Activated CD4-positive, alpha-beta T cell treated with anti-CD3 and anti-CD28 coated beads, Interleukin-2, amount 10 ng/mL, durations not matched to agents 24 days and 14 days (primary cell): ENCODE measurements at regions not wholly inside any gene's neighbourhood (a gene's known extent, or its start where the extent isn't known, plus 50 kb on each side); places are given as distances from the start of the nearest gene placed in this dataset.

ENCODE experiments used
- DNase-seq: peaks from one replicate; pipeline ENCODE4 v3.0.0; 2022
- H3K27ac Mint-ChIP-seq: one replicate; pipeline ENCODE4 v1.8.0; 2022; ENCODE audit warnings: mild to moderate bottlenecking, mixed read lengths
- H3K27me3 Mint-ChIP-seq: one replicate; pipeline ENCODE4 v1.8.0; 2022; ENCODE audit warnings: mixed read lengths
- H3K36me3 Mint-ChIP-seq: one replicate; pipeline ENCODE4 v1.8.0; 2022; ENCODE audit warnings: low read depth, mild to moderate bottlenecking, mixed read lengths
- H3K4me1 Mint-ChIP-seq: one replicate; pipeline ENCODE4 v1.8.0; 2021; ENCODE audit warnings: mixed read lengths
- H3K4me3 Mint-ChIP-seq: one replicate; pipeline ENCODE4 v1.8.0; 2022; ENCODE audit warnings: mild to moderate bottlenecking, moderate library complexity, mixed read lengths
- H3K9me3 Mint-ChIP-seq: one replicate; pipeline ENCODE4 v1.8.0; 2021; ENCODE audit warnings: mixed read lengths
- intact Hi-C: fragments of 100-400 bp; cut with micrococcal nuclease; formaldehyde crosslinking; loops from one replicate; pipeline ENCODE4 v1.15.1; 2023

DNA sequence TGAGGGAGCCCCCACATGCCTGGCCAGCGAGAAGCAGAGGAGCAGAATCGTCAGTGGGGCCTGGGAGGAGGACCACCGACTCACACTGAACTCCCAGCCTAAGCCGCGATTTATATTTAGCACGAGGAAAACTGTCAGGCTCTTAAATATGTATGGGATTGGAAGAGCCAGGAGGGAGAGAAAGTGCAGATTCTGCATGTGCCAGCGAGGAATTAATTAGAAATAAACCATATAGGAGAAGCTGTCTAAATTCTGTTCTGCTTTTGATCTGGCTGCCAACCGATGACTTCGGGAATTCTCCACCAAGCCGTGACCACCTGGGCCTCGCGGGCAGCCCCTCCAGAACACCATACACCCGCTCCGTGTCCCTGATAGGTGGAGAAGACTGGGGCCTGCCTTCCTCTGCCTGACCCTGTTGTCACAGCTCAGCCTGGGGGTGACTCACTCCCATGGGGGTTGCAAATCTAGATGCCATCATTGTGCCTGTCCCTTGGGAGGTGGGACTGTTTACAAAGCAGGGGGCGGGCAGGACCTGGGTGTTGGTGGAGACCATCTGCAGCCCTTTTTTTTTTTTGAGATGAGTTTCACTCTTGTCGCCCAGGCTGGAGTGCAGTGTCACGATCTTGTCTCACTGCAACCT is 91.1 kb upstream of the PMEPA1 start:
- intact Hi-C loops, result no loop called here
- Mint-ChIP-seq H3K36me3 (no peaks in the 10 kb centered on the region), H3K27me3 (peaks cover 4% of the 10 kb centered on the region), H3K9me3 (no peaks in the 10 kb centered on the region), H3K27ac (no peak overlapping the region), H3K4me3 (no peak overlapping the region), H3K4me1 (no peaks in the 10 kb centered on the region)
- no peak for DNase-seq

DNA sequence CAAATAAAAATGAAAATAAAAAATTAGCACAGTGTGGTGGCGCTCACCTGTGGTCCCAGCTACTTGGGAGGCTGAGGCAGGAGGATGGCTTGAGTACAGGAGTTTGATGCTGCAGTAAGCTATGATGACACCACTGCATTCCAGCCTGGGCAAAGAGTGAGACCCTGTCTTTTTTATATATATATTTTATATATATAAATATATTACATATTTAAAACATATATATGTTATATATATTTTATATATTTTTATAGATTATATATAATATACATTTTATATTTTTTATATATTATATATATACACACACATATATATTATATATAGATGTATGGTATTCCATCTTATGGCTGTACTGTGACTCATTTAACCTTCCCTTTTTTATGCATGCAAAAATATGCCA is 87.6 kb upstream of the PMEPA1 start:
- Mint-ChIP-seq H3K36me3 (no peaks in the 10 kb centered on the region), H3K27me3 (peaks cover 4% of the 10 kb centered on the region), H3K4me3 (no peak overlapping the region), H3K9me3 (no peaks in the 10 kb centered on the region), H3K4me1 (no peaks in the 10 kb centered on the region), H3K27ac (no peak overlapping the region)
- intact Hi-C loops, result no loop called here
- no peak for DNase-seq

DNA sequence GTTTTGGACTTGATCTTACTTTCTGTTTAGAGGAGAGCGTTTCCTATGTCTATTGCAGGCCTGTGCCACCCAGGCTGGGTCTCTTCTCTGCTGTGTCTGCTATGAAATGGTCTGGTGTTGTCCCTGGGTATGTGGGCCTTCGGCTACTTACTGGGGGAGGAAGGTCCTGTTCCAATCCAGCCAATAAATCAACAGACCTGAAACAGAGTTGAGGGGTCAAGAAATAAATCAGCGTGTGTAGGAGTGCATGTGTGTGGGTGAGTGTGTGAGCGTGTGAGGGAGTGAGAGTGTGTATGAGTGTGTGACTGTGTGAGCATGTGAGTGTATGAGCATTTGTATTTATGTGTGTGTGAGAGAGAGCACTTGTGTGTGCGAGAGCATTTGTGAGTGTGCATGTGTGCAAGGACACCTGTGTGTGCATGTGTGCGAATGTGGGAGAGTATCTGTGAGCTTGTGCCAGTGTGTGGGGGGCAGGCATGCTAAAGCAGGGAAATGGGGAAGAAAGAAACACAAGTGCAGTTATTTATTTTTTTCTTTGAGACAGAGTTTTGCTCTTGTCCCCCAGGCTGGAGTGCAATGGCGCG is 86.3 kb upstream of the PMEPA1 start:
- Mint-ChIP-seq H3K36me3 (no peaks in the 10 kb centered on the region), H3K27me3 (peaks cover 4% of the 10 kb centered on the region), H3K9me3 (no peaks in the 10 kb centered on the region), H3K4me1 (no peaks in the 10 kb centered on the region), H3K4me3 (no peak overlapping the region), H3K27ac (no peak overlapping the region)
- DNase-seq, result no peak
- intact Hi-C loops, result no loop called here

DNA sequence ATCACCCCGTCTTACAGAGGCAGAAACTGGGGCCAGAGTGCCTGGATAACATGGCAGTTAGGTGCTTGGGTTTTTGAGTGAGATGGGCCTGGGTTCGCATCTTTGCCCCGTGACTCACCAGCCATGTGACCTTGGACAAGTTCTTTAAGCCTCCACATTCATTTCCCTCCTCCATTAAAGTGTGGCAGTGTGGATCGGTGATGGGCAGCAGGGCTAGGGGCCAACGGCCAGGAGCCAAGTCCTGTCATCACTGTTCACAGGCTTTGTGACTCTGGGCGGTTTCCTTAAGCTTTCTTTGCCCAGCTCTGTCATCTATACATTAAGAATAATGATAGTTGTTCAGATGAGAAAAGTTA is 85.5 kb upstream of the PMEPA1 start:
- Mint-ChIP-seq H3K4me1 (no peaks in the 10 kb centered on the region), H3K27me3 (peaks cover 4% of the 10 kb centered on the region), H3K27ac (no peak overlapping the region), H3K9me3 (no peaks in the 10 kb centered on the region), H3K4me3 (no peak overlapping the region), H3K36me3 (no peaks in the 10 kb centered on the region)
- no peak for DNase-seq
- intact Hi-C loops, result no loop called here

DNA sequence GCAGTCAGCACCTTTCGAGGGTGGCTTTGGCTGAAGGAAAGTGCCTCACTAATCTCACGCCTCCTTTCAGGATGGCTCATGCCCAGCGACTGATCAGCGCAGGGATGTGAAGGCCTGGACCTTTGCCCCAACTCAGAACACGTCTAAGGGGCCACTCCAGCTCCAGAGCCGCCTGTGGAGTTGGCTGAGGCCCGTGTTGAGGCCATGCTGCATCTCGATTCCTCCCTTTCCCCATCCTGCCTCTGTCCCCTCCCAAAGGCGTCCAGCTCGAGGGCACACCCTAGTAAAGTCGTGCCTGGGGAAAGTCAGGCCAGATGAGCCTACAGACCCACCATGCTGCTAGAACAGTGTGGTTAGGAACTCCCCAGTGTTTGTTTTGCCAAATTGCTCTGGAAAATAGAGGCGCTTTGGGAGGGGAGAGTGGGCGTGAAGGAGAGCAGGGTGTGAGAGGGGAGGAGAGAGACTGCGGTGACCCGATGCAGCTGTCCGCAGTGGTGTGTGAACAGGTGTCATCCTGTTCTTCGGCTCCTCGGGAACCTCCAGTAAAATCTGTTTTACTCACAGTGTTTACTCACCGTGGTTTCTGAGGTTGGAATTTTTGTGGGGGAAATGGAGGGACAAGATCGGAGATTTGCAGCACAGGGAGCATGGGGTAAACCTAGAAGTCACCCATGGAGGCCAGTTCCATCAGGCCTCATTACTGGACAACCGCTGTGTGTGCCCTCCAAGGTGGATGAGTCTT is 85.0 kb upstream of the PMEPA1 start:
- no peak for DNase-seq
- no peaks in the 10 kb centered on the region for H3K9me3 Mint-ChIP-seq
- no peaks in the 10 kb centered on the region for H3K36me3 Mint-ChIP-seq
- intact Hi-C loops, result no loop called here
- peaks cover 4% of the 10 kb centered on the region for H3K27me3 Mint-ChIP-seq
- H3K4me3 Mint-ChIP-seq, result no peak overlapping the region
- no peaks in the 10 kb centered on the region for H3K4me1 Mint-ChIP-seq
- H3K27ac Mint-ChIP-seq, result no peak overlapping the region

DNA sequence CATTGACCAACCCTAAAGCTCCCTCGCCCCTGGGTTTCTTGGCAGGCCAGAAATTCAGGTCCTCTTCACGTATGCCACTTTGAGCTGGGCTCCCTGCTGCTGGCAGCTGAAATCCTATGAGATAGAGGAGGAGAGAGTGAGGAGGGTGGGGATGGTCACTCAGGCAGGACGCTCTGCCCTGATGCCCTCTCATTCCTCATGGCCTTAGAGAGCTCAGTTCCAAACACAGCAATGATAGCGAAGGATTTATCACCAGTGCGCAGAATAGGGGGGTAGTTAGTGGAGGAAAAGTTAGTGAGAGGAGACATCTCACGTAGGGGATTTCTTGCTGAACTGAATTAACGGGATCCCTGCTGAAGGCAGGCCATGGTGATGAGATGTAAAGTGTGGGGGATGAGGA is 84.2 kb upstream of the PMEPA1 start:
- DNase-seq, result no peak
- no peak overlapping the region for H3K4me3 Mint-ChIP-seq
- H3K27me3 Mint-ChIP-seq, result peaks cover 4% of the 10 kb centered on the region
- H3K36me3 Mint-ChIP-seq, result no peaks in the 10 kb centered on the region
- intact Hi-C loops, result no loop called here
- H3K4me1 Mint-ChIP-seq, result no peaks in the 10 kb centered on the region
- H3K9me3 Mint-ChIP-seq, result no peaks in the 10 kb centered on the region
- H3K27ac Mint-ChIP-seq, result no peak overlapping the region

DNA sequence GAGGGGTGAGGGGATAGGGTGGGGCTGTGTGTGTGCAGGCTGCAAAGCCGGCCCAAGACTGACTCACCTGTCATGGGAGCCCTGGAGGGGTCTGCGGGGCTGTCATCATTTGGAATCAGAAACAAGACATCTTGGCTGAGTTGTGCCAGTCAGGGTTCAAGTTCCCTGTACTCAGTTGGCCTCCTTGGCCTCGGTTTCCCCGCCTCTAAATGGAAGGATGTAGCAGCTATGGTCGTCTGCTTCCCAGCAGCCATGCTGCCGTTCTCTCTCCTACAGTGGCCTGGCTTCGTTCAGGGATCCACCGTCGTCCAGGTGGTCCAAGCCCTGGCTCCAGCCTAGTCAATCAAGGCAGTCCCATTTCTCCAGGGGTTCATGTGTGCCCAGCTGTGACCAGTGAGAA is 83.6 kb upstream of the PMEPA1 start:
- DNase-seq, result no peak
- no peak overlapping the region for H3K27ac Mint-ChIP-seq
- H3K27me3 Mint-ChIP-seq, result peaks cover 4% of the 10 kb centered on the region

DNA sequence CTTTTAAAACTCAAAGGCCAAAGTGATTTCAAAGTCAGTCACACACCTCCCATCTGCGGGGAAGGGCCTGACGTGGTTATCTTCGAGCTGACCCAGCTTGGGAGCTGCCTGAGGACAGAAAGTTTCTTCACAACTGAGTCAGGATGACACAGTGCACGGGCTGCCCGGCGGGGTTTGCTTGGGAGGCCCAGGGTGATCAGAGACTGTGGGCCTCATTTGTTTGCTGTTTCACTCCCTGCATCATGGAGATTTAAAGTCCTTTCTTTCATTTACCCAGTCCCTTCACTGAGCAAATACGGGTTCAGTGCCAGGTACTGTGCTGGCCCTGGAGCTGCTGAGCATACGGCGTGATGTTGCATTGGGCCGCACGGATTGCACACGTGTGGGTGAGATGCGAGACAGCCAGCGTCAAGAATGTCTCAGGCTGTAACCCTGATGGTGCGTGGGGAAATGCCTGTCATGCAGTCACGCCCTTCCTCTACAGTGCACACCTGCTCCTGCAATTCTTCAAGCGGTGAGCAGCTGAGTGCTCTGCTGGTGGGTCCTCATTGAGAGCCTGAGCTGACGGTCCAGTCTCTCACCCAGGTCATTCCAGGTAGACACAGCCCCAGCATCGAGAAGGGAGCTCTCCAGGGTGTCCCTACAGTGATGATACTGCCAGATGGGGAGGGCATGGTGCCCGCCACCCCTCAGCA is 82.7 kb upstream of the PMEPA1 start:
- Mint-ChIP-seq H3K9me3 (no peaks in the 10 kb centered on the region), H3K27me3 (peaks cover 4% of the 10 kb centered on the region), H3K27ac (no peak overlapping the region), H3K4me3 (no peak overlapping the region), H3K4me1 (no peaks in the 10 kb centered on the region), H3K36me3 (no peaks in the 10 kb centered on the region)
- DNase-seq, result no peak
- intact Hi-C loops, result no loop called here

More for the DNA sequence above, 83.6 kb upstream of the PMEPA1 start:
- intact Hi-C loops, result no loop called here
- Mint-ChIP-seq H3K4me3 (no peak overlapping the region), H3K4me1 (no peaks in the 10 kb centered on the region), H3K36me3 (no peaks in the 10 kb centered on the region), H3K9me3 (no peaks in the 10 kb centered on the region)

DNA sequence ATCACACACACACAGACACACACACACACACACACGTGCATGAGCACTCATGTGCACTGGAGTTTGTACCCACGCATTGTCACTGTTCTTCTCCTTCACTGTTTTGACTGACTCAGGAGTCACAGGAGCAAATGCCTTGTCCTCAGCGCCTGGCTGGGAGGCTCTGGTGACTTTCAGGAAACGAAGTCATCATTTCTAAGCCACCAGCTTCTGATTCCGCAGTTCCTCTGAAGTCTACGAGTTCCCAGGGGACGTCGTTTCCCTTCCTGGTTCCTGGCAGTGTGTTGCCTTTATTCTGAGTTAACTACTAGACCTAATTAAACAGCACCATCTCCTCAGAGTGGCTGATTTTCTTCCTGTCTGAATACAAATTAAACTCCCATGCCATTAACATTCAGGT is 82.2 kb upstream of the PMEPA1 start:
- intact Hi-C loops, result no loop called here

DNA sequence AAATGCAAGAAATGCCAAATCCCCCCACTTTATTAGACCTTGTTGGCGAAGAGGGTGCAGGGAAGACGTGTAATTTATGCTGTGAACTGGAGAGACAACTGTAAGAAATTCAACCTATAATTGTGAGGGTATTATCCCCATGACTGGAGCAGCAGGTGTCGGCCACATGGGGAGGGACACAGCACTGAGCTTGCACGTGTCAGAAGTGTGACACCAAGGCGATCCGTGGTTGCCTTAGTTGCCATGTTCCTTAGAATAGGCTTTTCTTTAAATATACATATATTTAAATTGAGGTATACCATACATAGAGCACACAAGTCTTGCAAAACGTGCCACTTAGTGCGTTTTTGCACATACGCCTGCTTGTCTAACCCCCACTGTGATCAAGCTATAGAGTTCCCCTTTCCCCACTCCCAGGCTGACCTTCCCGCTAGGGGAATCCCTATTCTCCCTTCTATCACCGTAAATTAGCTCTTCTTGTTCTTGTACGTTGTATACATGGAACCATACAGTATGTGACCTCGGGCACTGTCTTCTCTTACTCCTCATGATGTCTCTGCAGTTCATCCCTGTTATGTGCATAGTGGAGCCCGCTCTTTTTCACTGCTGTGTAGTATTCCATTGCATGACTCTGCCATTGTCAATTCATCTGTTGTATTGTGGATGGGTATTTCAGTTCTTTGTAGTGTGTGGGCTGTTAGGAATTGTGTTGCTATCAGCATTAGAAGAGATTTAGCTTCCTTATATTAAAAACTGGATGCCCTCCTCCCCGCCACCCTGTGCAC is 81.6 kb upstream of the PMEPA1 start:
- Mint-ChIP-seq H3K4me3 (no peak overlapping the region), H3K27me3 (peaks cover 4% of the 10 kb centered on the region), H3K4me1 (no peaks in the 10 kb centered on the region)

More for the DNA sequence above, 82.2 kb upstream of the PMEPA1 start:
- H3K9me3 Mint-ChIP-seq, result no peaks in the 10 kb centered on the region
- H3K27ac Mint-ChIP-seq, result no peak overlapping the region
- H3K4me3 Mint-ChIP-seq, result no peak overlapping the region
- no peaks in the 10 kb centered on the region for H3K4me1 Mint-ChIP-seq
- peaks cover 4% of the 10 kb centered on the region for H3K27me3 Mint-ChIP-seq
- DNase-seq, result no peak
- H3K36me3 Mint-ChIP-seq, result no peaks in the 10 kb centered on the region

DNA sequence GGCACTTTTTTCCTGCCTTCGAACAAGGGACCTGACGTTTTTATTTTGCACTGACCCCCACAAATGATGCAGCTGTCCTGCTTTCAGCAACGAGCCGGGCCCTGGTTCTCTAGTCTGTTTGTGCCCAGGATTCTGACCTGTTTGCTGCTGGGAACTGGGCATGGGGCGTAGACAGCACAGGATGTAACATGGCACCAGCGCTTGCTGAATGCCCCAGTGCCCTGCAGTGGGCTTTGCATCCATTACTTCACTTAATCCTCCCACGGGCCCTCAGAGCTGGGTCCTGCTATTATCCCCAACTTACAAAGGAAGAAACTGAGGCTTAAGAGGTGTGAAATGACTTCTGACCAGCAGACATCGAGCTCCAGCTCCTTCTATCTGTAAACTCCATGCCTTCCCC is 80.4 kb upstream of the PMEPA1 start:
- Mint-ChIP-seq H3K27me3 (no peaks in the 10 kb centered on the region), H3K9me3 (no peaks in the 10 kb centered on the region), H3K36me3 (no peaks in the 10 kb centered on the region), H3K27ac (no peak overlapping the region), H3K4me3 (no peak overlapping the region), H3K4me1 (no peaks in the 10 kb centered on the region)
- DNase-seq, result no peak
- intact Hi-C loops, result no loop called here

More for the DNA sequence above, 81.6 kb upstream of the PMEPA1 start:
- DNase-seq, result no peak
- H3K27ac Mint-ChIP-seq, result no peak overlapping the region
- intact Hi-C loops, result no loop called here
- no peaks in the 10 kb centered on the region for H3K9me3 Mint-ChIP-seq
- no peaks in the 10 kb centered on the region for H3K36me3 Mint-ChIP-seq

DNA sequence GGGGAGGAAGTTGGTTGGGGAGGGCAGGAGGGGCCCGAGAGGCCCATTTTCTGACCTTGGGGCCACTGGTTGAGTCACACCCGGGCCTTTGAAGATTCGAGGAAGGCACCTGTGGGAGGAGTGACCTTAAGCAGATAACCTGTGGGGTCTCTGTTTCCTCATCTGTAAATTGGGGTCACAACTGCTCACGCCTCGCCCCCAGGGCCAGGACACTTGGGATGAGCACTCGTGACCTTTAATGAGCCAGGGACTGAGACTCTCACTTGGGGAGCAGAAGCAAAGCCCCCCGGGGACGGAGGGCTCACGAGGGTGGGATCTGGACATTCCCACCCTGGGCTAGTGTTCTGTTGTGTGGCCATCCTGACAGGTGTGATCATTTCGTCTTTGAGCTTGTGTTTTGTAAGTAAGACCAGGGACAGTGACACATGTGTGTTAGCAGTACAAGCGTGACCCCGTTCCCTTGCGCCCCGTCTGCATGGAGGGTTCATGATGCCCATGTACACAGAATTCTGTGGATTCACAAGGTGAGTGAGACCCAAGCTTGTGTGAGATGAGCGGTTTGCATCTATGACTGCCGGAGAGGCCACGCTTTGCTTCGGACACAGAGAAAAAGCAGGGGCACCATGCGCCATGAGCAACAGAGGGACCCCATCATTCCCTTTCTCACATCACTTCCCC is 79.3 kb upstream of the PMEPA1 start:
- intact Hi-C loops, result no loop called here
- no peak overlapping the region for H3K4me3 Mint-ChIP-seq
- no peaks in the 10 kb centered on the region for H3K36me3 Mint-ChIP-seq

DNA sequence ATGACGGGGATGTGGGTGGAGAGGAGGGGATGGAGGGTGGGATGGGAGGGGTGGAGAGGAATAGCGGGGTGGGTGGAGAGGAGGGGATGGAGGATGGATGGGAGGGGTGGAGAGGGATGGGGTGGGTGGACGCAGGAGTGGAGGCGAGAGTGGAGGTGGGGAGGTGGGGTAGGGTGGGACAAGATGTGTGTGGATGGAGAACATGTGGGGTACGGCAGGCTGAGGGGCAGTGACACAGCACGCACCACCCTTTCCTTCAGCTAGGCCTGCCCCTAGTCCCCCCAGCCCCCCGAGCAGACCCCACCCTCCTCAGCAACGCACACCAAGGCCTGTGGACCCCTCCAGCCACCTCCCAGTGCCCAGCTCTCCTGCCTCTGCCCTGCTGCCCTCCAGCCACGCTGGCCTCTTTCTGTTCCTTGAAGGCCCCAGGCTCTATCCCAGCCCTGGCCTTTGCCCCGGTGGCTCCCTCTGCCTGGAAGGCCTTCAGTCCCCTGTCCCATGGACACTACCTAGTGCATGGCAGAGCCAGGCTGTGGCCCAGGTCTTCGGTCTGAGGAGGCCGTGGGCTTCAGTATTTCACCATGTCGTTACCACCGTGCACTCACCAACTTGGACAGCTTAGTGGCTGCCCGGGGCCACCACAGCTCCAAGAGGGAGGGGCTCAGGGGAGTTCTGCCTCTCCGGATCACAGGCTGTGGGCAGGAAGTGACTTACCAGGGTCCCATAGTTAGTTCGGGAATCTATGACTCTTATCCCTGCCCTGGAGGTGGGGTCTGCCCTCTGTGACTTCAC is 78.4 kb upstream of the PMEPA1 start:
- DNase-seq, result no peak
- Mint-ChIP-seq H3K9me3 (no peaks in the 10 kb centered on the region), H3K36me3 (no peaks in the 10 kb centered on the region), H3K4me1 (no peaks in the 10 kb centered on the region), H3K27me3 (no peaks in the 10 kb centered on the region), H3K4me3 (no peak overlapping the region), H3K27ac (no peak overlapping the region)
- intact Hi-C loops, result no loop called here

More for the DNA sequence above, 79.3 kb upstream of the PMEPA1 start:
- Mint-ChIP-seq H3K27me3 (no peaks in the 10 kb centered on the region), H3K27ac (no peak overlapping the region), H3K9me3 (no peaks in the 10 kb centered on the region), H3K4me1 (no peaks in the 10 kb centered on the region)
- no peak for DNase-seq
